Hepatocyte (in vitro differentiated cells): ENCODE measurements at regions not wholly inside any gene's neighbourhood (a gene's known extent, or its start where the extent isn't known, plus 50 kb on each side); places are given as distances from the start of the nearest gene placed in this dataset.

ENCODE experiments used
- DNase-seq: peaks from one replicate; pipeline ENCODE4 v3.0.0-alpha.2; 2016; ENCODE audit warnings: low spot score
- H2AFZ ChIP-seq: fragments of 200-600 bp; sonication (generic); 2 replicates; pipeline ENCODE4 v1.6.0; 2016; ENCODE audit warnings: antibody characterized with exemption, mild to moderate bottlenecking
- H3K27ac ChIP-seq: fragments of 200-600 bp; sonication (generic); 2 replicates; pipeline ENCODE4 v1.5.1; 2016; ENCODE audit warnings: mild to moderate bottlenecking
- H3K27me3 ChIP-seq: fragments of 200-600 bp; sonication (generic); 2 replicates; pipeline ENCODE4 v1.6.1; 2016
- H3K36me3 ChIP-seq: fragments of 200-600 bp; sonication (generic); replicated peaks from 2 replicates; pipeline ENCODE4 v1.5.1; 2016; ENCODE audit warnings: low read depth; ENCODE audit not compliant: insufficient read depth
- H3K4me1 ChIP-seq: fragments of 200-600 bp; sonication (generic); 2 replicates; pipeline ENCODE4 v1.5.1; 2016; ENCODE audit warnings: mild to moderate bottlenecking, moderate library complexity; ENCODE audit not compliant: insufficient read depth
- H3K4me2 ChIP-seq: fragments of 200-600 bp; sonication (generic); 2 replicates; pipeline ENCODE4 v1.6.0; 2016
- H3K4me3 ChIP-seq: fragments of 200-600 bp; sonication (generic); 2 replicates; pipeline ENCODE4 v1.5.1; 2016; ENCODE audit warnings: mild to moderate bottlenecking
- H3K79me2 ChIP-seq: fragments of 200-600 bp; sonication (generic); 2 replicates; pipeline ENCODE4 v1.6.0; 2017; ENCODE audit warnings: mild to moderate bottlenecking
- H3K9me2 ChIP-seq: fragments of 200-600 bp; sonication (generic); replicated peaks from 2 replicates; pipeline ENCODE4 v1.6.0; 2017; ENCODE audit warnings: mild to moderate bottlenecking; ENCODE audit not compliant: insufficient read depth
- H3K9me3 ChIP-seq: fragments of 200-600 bp; sonication (generic); 2 replicates; pipeline ENCODE4 v1.5.1; 2016; ENCODE audit warnings: low read depth, mild to moderate bottlenecking
- H4K20me1 ChIP-seq: fragments of 200-600 bp; sonication (generic); 2 replicates; pipeline ENCODE4 v1.6.0; 2016; ENCODE audit warnings: mild to moderate bottlenecking; ENCODE audit not compliant: insufficient read depth, poor library complexity, severe bottlenecking
- CTCF ChIP-seq: fragments of 200-600 bp; sonication (generic); IDR thresholded peaks from 2 replicates; pipeline ENCODE4 v1.5.1; 2016; ENCODE audit warnings: antibody characterized with exemption, mild to moderate bottlenecking; ENCODE audit not compliant: poor library complexity
- EZH2 ChIP-seq: fragments of 200-600 bp; sonication (generic); IDR thresholded peaks from 2 replicates; pipeline ENCODE4 v1.6.1; 2016; ENCODE audit warnings: antibody characterized with exemption, mild to moderate bottlenecking, borderline replicate concordance
- EZH2phosphoT487 ChIP-seq: fragments of 200-600 bp; sonication (generic); IDR thresholded peaks from one replicate; pipeline ENCODE4 v1.6.1; 2018; ENCODE audit warnings: antibody characterized with exemption, mild to moderate bottlenecking, low read depth, moderate library complexity; ENCODE audit not compliant: unreplicated experiment, severe bottlenecking
- WGBS: methylation state at CpG from one replicate; pipeline ENCODE4 v1.1.6; 2016; ENCODE audit warnings: low lambda C conversion rate; ENCODE audit errors: missing lambda C conversion rate; 5-methylcytosine and 5-hydroxymethylcytosine counted together

- no peaks in the 10 kb centered on the region for H3K9me2 ChIP-seq
- no peak overlapping the region for H3K27ac ChIP-seq
- H3K4me1 ChIP-seq = no peaks in the 10 kb centered on the region
- no peak overlapping the region for H2AFZ ChIP-seq
- DNase-seq = no peak
- no peaks in the 10 kb centered on the region for H3K27me3 ChIP-seq
- no peaks in the 10 kb centered on the region for H3K79me2 ChIP-seq
- H4K20me1 ChIP-seq = no peaks in the 10 kb centered on the region
- no peak for TF ChIP-seq EZH2phosphoT487
- TF ChIP-seq EZH2 = no peak
- no peak for TF ChIP-seq CTCF
- H3K4me2 ChIP-seq = no peak overlapping the region
- H3K9me3 ChIP-seq = no peaks in the 10 kb centered on the region
- no peak overlapping the region for H3K4me3 ChIP-seq
- no peaks in the 10 kb centered on the region for H3K36me3 ChIP-seq
Observed at GRCh38 chr3:6723205-6723604, 137.7 kb upstream of the GRM7 start.

GRCh38 chr3:6726811-6727210 lies 134.1 kb upstream of the GRM7 start:
- Histone ChIP-seq H3K4me2 (no peak overlapping the region), H3K9me2 (no peaks in the 10 kb centered on the region), H3K36me3 (no peaks in the 10 kb centered on the region), H3K9me3 (no peaks in the 10 kb centered on the region), H4K20me1 (no peaks in the 10 kb centered on the region), H2AFZ (no peak overlapping the region), H3K27me3 (no peaks in the 10 kb centered on the region), H3K27ac (no peak overlapping the region), H3K4me3 (no peak overlapping the region), H3K4me1 (no peaks in the 10 kb centered on the region), H3K79me2 (no peaks in the 10 kb centered on the region)
- no peak for DNase-seq
- TF ChIP-seq CTCF (no peak), EZH2 (no peak), EZH2phosphoT487 (no peak)

GRCh38 chr3:6732807-6733206 lies 128.1 kb upstream of the GRM7 start:
- H3K9me3 ChIP-seq = no peaks in the 10 kb centered on the region
- H3K4me1 ChIP-seq = no peaks in the 10 kb centered on the region
- H3K27me3 ChIP-seq = no peaks in the 10 kb centered on the region
- no peaks in the 10 kb centered on the region for H3K79me2 ChIP-seq
- no peak overlapping the region for H3K4me3 ChIP-seq
- H3K4me2 ChIP-seq = no peak overlapping the region
- no peak overlapping the region for H2AFZ ChIP-seq
- H4K20me1 ChIP-seq = no peaks in the 10 kb centered on the region
- 84% methylated on average over 2 of the region's 2 CpGs for WGBS
- TF ChIP-seq CTCF (no peak), EZH2 (no peak), EZH2phosphoT487 (no peak)
- H3K36me3 ChIP-seq = no peaks in the 10 kb centered on the region
- no peak for DNase-seq
- H3K9me2 ChIP-seq = no peaks in the 10 kb centered on the region
- H3K27ac ChIP-seq = no peak overlapping the region

- no peak for DNase-seq
- no peak overlapping the region for H3K4me2 ChIP-seq
- no peaks in the 10 kb centered on the region for H3K79me2 ChIP-seq
- no peaks in the 10 kb centered on the region for H3K9me3 ChIP-seq
- WGBS = 79% methylated on average over 5 of the region's 5 CpGs
- H4K20me1 ChIP-seq = no peaks in the 10 kb centered on the region
- H3K4me1 ChIP-seq = no peaks in the 10 kb centered on the region
- H3K27me3 ChIP-seq = no peaks in the 10 kb centered on the region
- H2AFZ ChIP-seq = no peak overlapping the region
- H3K9me2 ChIP-seq = no peaks in the 10 kb centered on the region
- H3K4me3 ChIP-seq = no peak overlapping the region
- H3K36me3 ChIP-seq = no peaks in the 10 kb centered on the region
- H3K27ac ChIP-seq = no peak overlapping the region
- TF ChIP-seq EZH2phosphoT487 (no peak), CTCF (no peak), EZH2 (no peak)
Observed at GRCh38 chr3:6733699-6734394, 127.1 kb upstream of the GRM7 start.
